ENCODE measurements at regions not wholly inside any gene's neighbourhood (a gene's known extent, or its start where the extent isn't known, plus 50 kb on each side); places are given as distances from the start of the nearest gene placed in this dataset.
"Not testable (repeated sequence)": the region's sequence is repeated elsewhere in the genome, so short reads cannot be mapped to it uniquely, and the experiment has no call there.

- no peak for DNase-seq (ENCODE audit: low spot score)
Measured at GRCh38 chrX:140447150-140447549, 57.7 kb downstream of the SOX3 start.

DNA sequence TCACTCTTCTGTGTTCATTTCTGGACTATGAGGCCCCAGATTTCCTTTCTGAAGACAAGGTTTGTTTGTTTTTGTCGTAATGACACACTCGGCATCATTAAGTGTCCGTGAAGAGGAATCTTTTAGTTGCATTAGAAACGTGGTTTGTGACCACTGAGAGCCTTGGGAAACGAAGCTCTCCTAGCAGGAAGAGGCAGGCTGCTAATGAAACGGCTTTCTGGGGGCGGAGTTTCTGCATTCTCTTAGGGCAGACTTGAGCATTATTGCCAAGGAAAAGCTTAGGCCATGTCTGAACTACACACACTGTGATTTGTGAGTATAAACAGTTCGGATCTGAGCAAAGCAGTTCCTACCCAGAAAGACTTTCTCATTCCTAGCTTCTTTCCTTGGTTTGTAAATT lies 64.0 kb downstream of the SOX3 start:
- no peak for DNase-seq (ENCODE audit: low spot score)

- no peak for DNase-seq (ENCODE audit: low spot score)
Measured at GRCh38 chrX:140439476-140439875, 65.4 kb downstream of the SOX3 start.

DNA sequence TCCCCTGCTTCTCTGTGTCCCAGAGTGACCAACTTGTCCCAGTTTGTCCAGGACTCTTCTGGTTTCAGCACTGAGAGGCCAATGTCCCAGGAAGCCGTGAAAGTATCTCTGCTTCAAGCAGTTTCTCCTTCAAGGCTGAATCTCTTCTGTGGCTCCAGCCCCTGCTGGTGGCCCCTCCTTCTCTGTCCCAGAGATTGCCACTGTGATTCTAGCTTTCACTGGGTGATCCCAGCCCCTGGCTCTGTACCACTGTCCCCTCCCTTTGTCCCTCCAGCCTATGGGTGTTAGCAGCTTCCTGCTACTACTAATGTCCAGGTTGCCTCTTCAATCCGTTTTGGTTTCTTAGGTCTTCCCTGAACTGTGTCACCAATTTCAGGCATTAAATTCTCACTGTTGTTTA lies 70.5 kb downstream of the SOX3 start:
- no peak for DNase-seq (ENCODE audit: low spot score)

GRCh38 chrX:140433582-140433981 lies 71.3 kb downstream of the SOX3 start:
- DNase-seq (ENCODE audit: low spot score): no peak

GRCh38 chrX:140432346-140433175 lies 72.3 kb downstream of the SOX3 start:
- DNase-seq (ENCODE audit: low spot score): no peak

GRCh38 chrX:140431521-140431920 lies 73.3 kb downstream of the SOX3 start:
- no peak for DNase-seq (ENCODE audit: low spot score)

GRCh38 chrX:140425712-140426395 lies 79.0 kb downstream of the SOX3 start:
- no peak for DNase-seq (ENCODE audit: low spot score)

DNA sequence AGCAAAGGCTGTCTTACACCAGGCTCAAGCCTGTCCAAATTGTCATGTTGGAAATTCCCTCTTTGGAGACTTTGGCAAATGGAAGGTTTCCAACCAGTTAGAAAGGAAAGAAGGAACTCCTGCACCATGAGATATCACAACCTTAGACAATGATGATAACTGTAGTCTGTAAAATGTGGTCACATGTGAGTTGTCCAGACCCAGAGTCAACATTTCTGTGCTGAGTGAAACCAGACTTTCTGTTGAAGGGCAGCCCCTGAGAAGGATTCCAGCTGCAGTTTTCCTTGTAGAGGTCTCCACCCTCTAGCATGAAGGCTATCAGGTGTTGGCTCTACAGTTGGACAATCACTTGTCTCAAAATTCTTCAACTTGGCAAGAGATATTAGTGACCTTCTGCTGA lies 82.4 kb downstream of the SOX3 start:
- DNase-seq (ENCODE audit: low spot score): no peak

GRCh38 chrX:140402131-140402530 lies 102.7 kb downstream of the SOX3 start:
- not testable (repeated sequence) for DNase-seq (ENCODE audit: low spot score)

DNA sequence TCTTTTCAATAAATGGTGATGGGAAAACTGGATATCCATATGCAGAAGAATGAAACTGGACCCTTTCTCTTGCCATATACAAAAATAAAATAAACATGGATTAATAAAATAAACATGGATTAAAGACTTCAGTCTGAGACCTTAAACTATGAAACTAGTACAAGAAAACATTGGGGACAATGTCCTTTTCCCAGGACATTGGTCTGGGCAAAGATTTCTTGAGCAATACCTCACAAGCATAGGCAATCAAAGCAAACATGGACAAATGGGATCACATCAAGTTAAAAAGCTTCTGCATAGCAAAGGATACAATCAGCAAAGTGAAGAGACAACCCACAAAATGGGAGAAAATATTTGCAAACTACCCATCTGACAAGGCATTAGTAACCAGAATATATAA lies 108.5 kb downstream of the SOX3 start:
- not testable (repeated sequence) for DNase-seq (ENCODE audit: low spot score)

DNA sequence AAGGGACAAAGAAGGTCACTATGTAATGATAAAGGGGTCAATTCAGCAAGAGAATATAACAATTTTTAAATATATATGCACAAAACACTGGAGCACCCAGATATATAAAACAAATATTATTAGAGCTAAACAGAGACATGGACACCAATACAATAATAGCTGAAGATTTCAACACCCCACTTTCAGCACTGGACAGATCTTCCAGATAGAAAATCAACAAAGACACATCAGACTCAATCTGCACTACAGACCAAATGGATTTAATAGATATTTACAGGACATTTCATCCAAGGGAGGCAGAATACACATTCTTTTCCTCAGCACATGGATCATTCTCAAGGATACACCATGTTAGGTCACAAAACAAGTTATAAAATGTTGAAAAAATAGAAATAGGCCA lies 111.4 kb downstream of the SOX3 start:
- DNase-seq (ENCODE audit: low spot score): no peak

GRCh38 chrX:140391313-140391712 lies 113.6 kb downstream of the SOX3 start:
- DNase-seq (ENCODE audit: low spot score): no peak

DNA sequence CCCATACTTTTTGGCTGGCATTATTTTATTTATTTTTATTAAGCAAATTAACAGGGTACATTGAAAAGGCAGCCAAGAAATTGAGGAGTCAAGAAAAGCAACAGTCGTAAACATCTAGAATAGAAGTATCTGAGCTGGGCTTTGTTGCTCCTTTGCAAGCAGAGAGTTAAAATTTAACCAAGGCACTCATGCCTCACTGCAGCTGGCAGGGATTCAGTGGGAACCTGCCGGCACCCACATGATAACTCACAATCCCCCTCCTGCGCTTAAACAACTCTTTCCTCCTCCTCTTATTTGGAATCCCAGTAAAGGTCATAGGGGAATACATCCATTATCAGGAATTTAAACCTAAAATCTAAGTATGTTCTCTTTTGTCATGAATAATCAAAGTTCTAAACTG lies 115.5 kb downstream of the SOX3 start:
- no peak for DNase-seq (ENCODE audit: low spot score)

GRCh38 chrX:140362861-140363260 lies 142.0 kb downstream of the SOX3 start:
- DNase-seq (ENCODE audit: low spot score): no peak

DNA sequence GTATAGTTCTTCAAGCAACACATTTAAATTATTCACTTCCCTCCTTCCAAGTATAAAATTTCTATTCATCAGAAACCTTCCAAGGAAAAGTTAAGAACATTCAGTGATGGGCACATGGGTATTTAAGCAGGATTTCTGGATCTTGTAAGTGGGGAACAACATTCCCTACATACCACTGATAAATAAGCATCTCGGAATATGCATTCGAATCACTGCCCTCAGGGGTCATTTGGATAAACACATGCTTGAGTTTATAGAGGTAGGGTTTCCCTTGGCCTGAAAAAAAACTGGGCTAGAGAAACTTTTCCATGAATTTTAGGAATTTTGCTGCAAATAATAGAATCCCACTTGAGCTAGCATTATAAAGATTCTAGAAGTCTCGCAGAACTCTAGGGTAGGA lies 143.9 kb downstream of the SOX3 start:
- DNase-seq (ENCODE audit: low spot score): no peak

GRCh38 chrX:140360284-140360683 lies 144.6 kb downstream of the SOX3 start:
- peak; percentile 1 for DNase-seq (ENCODE audit: low spot score)

- no peak for DNase-seq (ENCODE audit: low spot score)
Measured at GRCh38 chrX:140355922-140356321, 148.9 kb downstream of the SOX3 start.

DNA sequence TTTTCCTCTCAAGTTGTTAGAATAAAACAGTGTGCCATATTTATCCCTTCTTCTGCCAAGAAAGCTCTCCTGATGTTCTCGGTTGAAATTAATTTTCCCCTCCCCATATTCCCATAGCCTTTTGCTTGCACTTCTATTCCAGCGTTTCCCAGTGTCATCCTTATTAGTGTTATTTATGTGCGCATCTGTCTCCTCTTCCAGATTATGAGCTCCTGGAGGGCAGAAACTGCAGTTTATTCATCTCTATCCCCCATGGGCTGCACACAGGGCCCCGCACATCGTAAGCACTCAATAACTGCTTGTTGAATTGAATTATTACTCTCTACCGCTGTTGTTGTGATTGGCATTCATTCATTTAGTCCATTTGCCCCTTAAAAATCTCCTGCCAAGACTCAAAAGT lies 149.4 kb downstream of the SOX3 start:
- no peak for DNase-seq (ENCODE audit: low spot score)

- no peak for DNase-seq (ENCODE audit: low spot score)
Measured at GRCh38 chrX:140354431-140355120, 150.3 kb downstream of the SOX3 start.

DNA sequence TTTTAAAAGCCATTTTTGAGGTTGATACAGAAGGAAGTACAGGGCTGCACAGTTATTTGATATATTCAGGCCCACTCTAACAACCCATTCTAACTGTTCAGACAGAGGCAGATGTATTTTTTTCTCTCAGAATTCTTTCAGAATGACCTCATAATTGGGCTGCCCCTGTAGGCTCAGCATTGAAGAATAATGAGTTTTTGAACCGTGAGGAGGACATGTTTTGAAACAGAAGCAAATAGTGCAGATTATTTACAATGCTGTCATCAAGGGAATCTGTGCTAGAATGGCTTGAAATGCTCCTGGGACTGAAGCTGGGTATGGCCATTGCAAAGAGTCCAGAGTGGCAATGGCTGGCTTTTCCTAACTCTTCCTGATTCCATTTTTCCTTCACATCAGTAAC lies 158.1 kb downstream of the SOX3 start:
- DNase-seq (ENCODE audit: low spot score): no peak

DNA sequence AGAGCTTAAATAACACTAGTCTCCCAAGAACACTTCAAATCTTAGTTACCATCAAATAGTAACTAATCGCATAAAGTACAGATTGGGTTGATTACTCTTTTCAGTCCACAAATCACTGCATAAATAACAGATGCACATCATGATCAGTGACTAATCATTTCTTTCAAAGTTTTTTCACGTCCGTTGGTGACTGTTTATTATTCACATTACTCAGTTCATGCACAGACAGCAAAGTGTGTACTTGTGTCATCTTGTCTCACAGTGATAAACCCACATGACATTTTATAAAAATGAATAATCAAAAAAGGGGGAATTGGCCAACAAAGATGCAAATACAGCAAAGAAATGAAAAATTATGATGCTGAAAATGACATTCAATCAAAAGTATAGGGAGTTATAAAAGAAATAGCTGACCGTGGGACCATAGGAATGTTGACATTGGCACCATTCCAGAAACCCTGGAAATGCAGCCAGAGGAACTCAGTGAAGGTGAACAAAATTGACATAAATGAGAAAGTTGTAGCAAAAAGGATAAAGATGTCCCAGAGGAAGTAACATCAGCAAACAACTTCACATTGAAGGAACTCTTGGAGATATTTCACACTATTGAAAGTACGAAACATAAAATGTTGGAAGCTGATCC lies 161.5 kb downstream of the SOX3 start:
- DNase-seq (ENCODE audit: low spot score): no peak

DNA sequence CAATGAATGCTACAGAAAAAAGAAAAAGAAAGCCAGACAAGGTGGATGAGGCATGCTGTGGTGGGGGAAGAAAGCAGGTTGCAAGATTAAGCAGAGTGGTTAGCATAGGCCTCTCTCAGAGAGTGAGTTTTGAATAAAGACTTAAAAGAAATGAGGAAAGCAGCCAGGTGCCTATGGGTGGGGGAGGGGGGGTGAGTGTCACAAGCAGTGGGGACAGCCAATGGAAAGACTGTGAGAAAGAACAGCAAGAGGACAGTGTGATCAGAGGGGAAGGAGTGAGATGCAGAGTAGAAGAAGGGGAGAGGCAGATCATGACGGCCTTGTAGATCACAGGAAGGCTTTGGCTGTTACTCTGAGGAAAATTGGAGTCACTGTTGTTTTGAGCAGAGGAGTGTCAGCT lies 162.5 kb downstream of the SOX3 start:
- DNase-seq (ENCODE audit: low spot score): no peak
